Lung (tissue), 11 donors: ENCODE measurements at regions not wholly inside any gene's neighbourhood (a gene's known extent, or its start where the extent isn't known, plus 50 kb on each side); places are given as distances from the start of the nearest gene placed in this dataset.

Source experiments
- ATAC-seq: fragments of 200-7000 bp; cut with Tn5 transposase; one replicate; pipeline ENCODE4 v1.9.1; 2020; ENCODE audit warnings: moderate number of reproducible peaks; ENCODE audit not compliant: insufficient read depth, low FRiP score
- DNase-seq, 3 donors: peaks; one replicate each; pipeline ENCODE4 v3.0.0-alpha.2; 2013 to 2017
- H3K27ac ChIP-seq, 2 donors: one replicate each; pipeline ENCODE4 v1.5.1; 2013; ENCODE audit warnings: mild to moderate bottlenecking in 2 of 2, moderate library complexity in 2 of 2, control low read depth in 1 of 2, inconsistent platforms in 1 of 2, low read depth in 1 of 2, low read length in 1 of 2
- H3K27me3 ChIP-seq, 3 donors: one replicate each; pipeline ENCODE4 v1.5.1; 2013; ENCODE audit warnings: low read length in 2 of 3; ENCODE audit not compliant: control insufficient read depth in 3 of 3, insufficient read depth in 3 of 3
- H3K36me3 ChIP-seq, 4 donors: one replicate each; pipeline ENCODE4 v1.5.1; 2013; ENCODE audit warnings: low read length in 4 of 4, mild to moderate bottlenecking in 1 of 4, moderate library complexity in 1 of 4; ENCODE audit not compliant: control insufficient read depth in 4 of 4, insufficient read depth in 4 of 4
- H3K4me1 ChIP-seq, 5 donors: one replicate each; pipeline ENCODE4 v1.5.1; 2013; ENCODE audit warnings: low read length in 5 of 5, mild to moderate bottlenecking in 2 of 5, moderate library complexity in 1 of 5; ENCODE audit not compliant: control insufficient read depth in 5 of 5, insufficient read depth in 5 of 5
- H3K4me3 ChIP-seq: one replicate; pipeline ENCODE4 v1.5.1; 2013; ENCODE audit warnings: mild to moderate bottlenecking, control low read depth, moderate library complexity
- H3K9ac ChIP-seq, 2 donors: one replicate each; pipeline ENCODE4 v1.5.1; 2013; ENCODE audit warnings: low read length in 2 of 2, control low read depth in 1 of 2; ENCODE audit not compliant: insufficient read depth in 1 of 2
- H3K9me3 ChIP-seq, 4 donors: one replicate each; pipeline ENCODE4 v1.5.1; 2013; ENCODE audit warnings: low read length in 3 of 4, mild to moderate bottlenecking in 1 of 4, moderate library complexity in 1 of 4; ENCODE audit not compliant: control insufficient read depth in 4 of 4, insufficient read depth in 3 of 4
- whole genome bisulfite sequencing, 2 donors: extraction: QIAGEN DNeasy Blood & Tissue Kit; methylation state at CpG; one replicate each; pipeline ENCODE4 v1.1.7; 2013; 5-methylcytosine and 5-hydroxymethylcytosine counted together
- TF ChIP-seq, protein P1 (sequence below): IDR thresholded peaks from 2 replicates; pipeline ENCODE4 v1.5.1; 2012; ENCODE audit warnings: mild to moderate bottlenecking; ENCODE audit errors: control extremely low read depth, extremely low read depth
- donor health status: control.
- donor health status: control.
- donor health status: Bipolar disorder and iron deficiency.
- donor health status: healthy.
- donor health status: DM: yes; HTN: yes; CAD: no.

DNA sequence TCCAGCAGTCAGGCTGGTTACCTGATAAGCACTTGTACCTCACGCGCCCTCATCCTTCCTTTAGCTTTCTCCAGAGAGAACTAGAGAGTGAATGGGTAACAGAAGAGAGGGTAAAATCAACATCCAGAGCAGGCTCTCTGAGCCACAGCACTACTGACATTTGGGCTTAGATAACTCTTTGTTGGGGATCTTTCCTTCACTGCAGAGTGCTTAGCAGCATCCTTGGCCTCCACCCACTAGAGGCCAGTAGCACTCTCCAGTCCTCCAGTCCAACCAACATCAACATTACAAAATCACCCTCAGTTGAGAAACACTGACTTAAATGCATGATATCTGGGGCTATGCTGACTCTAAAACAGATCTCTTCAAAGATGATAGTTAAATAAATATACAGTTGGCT is 220.7 kb downstream of the TACR3 start:
- ATAC-seq (no peak), DNase-seq (no peak)
- 91 to 97% methylated on average over 2 of the region's 2 CpGs for WGBS, 2 donors
- H3K36me3 ChIP-seq = no peaks in the 10 kb centered on the region
- H3K9me3 ChIP-seq = peaks cover 0 to 6% (median under 1%) of the 10 kb centered on the region in 4 donors
- no peaks in the 10 kb centered on the region for H3K27me3 ChIP-seq
- TF ChIP-seq, protein P1, sequence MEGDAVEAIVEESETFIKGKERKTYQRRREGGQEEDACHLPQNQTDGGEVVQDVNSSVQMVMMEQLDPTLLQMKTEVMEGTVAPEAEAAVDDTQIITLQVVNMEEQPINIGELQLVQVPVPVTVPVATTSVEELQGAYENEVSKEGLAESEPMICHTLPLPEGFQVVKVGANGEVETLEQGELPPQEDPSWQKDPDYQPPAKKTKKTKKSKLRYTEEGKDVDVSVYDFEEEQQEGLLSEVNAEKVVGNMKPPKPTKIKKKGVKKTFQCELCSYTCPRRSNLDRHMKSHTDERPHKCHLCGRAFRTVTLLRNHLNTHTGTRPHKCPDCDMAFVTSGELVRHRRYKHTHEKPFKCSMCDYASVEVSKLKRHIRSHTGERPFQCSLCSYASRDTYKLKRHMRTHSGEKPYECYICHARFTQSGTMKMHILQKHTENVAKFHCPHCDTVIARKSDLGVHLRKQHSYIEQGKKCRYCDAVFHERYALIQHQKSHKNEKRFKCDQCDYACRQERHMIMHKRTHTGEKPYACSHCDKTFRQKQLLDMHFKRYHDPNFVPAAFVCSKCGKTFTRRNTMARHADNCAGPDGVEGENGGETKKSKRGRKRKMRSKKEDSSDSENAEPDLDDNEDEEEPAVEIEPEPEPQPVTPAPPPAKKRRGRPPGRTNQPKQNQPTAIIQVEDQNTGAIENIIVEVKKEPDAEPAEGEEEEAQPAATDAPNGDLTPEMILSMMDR = no peak
- H3K27ac ChIP-seq = no peak overlapping the region
- no peak overlapping the region for H3K9ac ChIP-seq
- no peaks in the 10 kb centered on the region for H3K4me1 ChIP-seq
- no peak overlapping the region for H3K4me3 ChIP-seq

DNA sequence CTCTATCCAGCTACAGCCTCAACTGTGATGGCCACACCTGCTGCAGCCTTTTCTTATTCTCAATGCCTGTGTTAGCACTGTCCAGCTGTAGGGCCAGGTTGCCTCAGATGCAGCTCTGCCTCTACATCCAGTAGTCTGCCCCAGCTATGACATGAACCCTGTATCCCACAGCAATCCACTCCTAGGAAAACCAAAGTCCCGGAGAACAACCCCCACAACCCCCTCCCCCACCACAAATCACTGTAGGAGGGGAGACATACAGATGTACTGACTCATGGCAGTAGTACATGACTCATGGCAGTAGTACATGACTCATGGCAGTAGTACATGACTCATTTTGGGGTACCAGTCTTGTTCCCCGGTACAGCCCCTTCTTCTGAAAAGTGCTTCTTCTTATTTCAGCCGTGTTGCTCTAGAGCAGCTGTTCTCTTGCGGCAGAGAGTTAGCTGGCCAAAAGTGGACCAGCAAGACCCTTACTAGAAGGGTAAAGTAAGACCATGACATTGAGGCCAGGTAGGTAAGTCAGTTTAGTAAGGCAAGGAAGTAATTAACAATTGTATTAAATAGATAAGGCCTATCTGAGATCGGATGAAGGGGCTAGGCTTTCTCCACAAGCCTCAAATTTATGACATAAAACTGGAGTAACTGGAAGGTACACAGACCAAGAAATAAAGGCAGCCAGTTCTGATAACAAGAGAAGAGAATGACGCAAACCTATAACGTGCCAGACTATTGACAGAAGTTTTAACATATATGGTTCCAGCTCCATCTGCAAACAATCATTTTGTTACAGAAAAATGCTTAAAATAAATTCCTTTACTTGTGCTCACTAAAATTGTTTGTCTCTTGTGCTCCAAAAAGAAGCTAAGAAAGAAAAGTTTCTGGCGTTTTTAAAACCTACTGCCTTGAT is 221.4 kb downstream of the TACR3 start:
- TF ChIP-seq, protein P1 = no peak
- ATAC-seq (no peak), DNase-seq (no peak)
- no peak overlapping the region for H3K9ac ChIP-seq
- no peak overlapping the region for H3K4me3 ChIP-seq
- WGBS, 2 donors = 55 to 79% methylated on average over 8 of the region's 8 CpGs
- H3K27me3 ChIP-seq = no peaks in the 10 kb centered on the region
- peaks cover 0 to 7% (median under 1%) of the 10 kb centered on the region in 4 donors for H3K9me3 ChIP-seq
- no peaks in the 10 kb centered on the region for H3K36me3 ChIP-seq
- no peak overlapping the region for H3K27ac ChIP-seq
- no peaks in the 10 kb centered on the region for H3K4me1 ChIP-seq

DNA sequence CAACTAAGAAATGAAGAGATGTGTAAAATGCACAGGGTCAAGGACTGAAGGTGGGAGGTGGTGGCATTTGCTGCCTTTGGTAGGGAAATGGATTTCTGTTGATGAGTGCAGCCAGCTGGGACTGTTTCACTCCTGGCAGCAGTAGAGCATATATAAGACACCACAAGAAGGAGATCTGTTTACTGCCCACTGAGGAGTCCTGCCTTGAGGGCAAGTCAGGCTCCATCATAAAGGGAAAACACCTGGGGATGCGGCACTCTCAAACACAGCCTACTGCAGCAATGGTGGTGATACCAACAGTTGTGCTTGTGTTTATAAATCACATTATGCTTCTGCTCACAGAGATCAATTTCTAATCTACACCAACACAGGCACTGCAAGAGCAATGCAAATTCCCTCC is 222.1 kb downstream of the TACR3 start:
- Histone ChIP-seq H3K9ac (no peak overlapping the region), H3K9me3 (peaks cover 0 to 7% (median under 1%) of the 10 kb centered on the region in 4 donors), H3K4me1 (no peaks in the 10 kb centered on the region), H3K36me3 (no peaks in the 10 kb centered on the region), H3K4me3 (no peak overlapping the region), H3K27me3 (no peaks in the 10 kb centered on the region), H3K27ac (no peak overlapping the region)
- WGBS, 2 donors = 96 to 100% methylated on average over 1 of the region's 1 CpG
- DNase-seq = no peak
- TF ChIP-seq, protein P1 = no peak
- ATAC-seq = no peak
